ENCODE measurements at regions not wholly inside any gene's neighbourhood (a gene's known extent, or its start where the extent isn't known, plus 50 kb on each side); places are given as distances from the start of the nearest gene placed in this dataset.
A peak's percentile ranks its signal among the peaks of the same experiment; 100 is the strongest.
"Not testable (repeated sequence)": the region's sequence is repeated elsewhere in the genome, so short reads cannot be mapped to it uniquely, and the experiment has no call there.

- no peak for FAIRE-seq
- no peak for TF ChIP-seq CTCF (IDR thresholded peaks at IDR 0.05; ENCODE audit: borderline replicate concordance, extremely low read depth, insufficient read depth)
- no peaks in the 10 kb centered on the region for H3K27me3 ChIP-seq (ENCODE audit: control insufficient read depth, insufficient read depth, low read length)
- no peaks in the 10 kb centered on the region for H3K4me1 ChIP-seq (ENCODE audit: control insufficient read depth in 2 of 3, insufficient read depth in 2 of 3, low read depth in 1 of 3, low read length in 3 of 3)
- H3K9ac ChIP-seq (ENCODE audit: low read length in 3 of 3) = no peak overlapping the region
- H3K27ac ChIP-seq (ENCODE audit: low read depth in 2 of 2, low read length in 2 of 2) = no peak overlapping the region
- H3K4me3 ChIP-seq (ENCODE audit: low read length in 3 of 3) = no peak overlapping the region
- intact Hi-C loops (cut with DNase I) = no loop called here
- no peaks in the 10 kb centered on the region for H3K9me3 ChIP-seq (ENCODE audit: control insufficient read depth in 2 of 3, insufficient read depth in 1 of 3, low read length in 3 of 3)
- no peaks in the 10 kb centered on the region for H3K36me3 ChIP-seq (ENCODE audit: control insufficient read depth in 2 of 3, insufficient read depth in 3 of 3, low read length in 3 of 3)
- no peak for DNase-seq
Measured at GRCh38 chr2:84175340-84175739, 283.7 kb downstream of the SUCLG1 start.

- FAIRE-seq = no peak
- Histone ChIP-seq H3K27me3 (ENCODE audit: control insufficient read depth, insufficient read depth, low read length) (no peaks in the 10 kb centered on the region), H3K9ac (ENCODE audit: low read length in 3 of 3) (no peak overlapping the region), H3K27ac (ENCODE audit: low read depth in 2 of 2, low read length in 2 of 2) (no peak overlapping the region), H3K36me3 (ENCODE audit: control insufficient read depth in 2 of 3, insufficient read depth in 3 of 3, low read length in 3 of 3) (no peaks in the 10 kb centered on the region), H3K9me3 (ENCODE audit: control insufficient read depth in 2 of 3, insufficient read depth in 1 of 3, low read length in 3 of 3) (no peaks in the 10 kb centered on the region), H3K4me1 (ENCODE audit: control insufficient read depth in 2 of 3, insufficient read depth in 2 of 3, low read depth in 1 of 3, low read length in 3 of 3) (no peaks in the 10 kb centered on the region), H3K4me3 (ENCODE audit: low read length in 3 of 3) (no peak overlapping the region)
- intact Hi-C loops (cut with DNase I) = no loop called here
- no peak for TF ChIP-seq CTCF (IDR thresholded peaks at IDR 0.05; ENCODE audit: borderline replicate concordance, extremely low read depth, insufficient read depth)
- DNase-seq = no peak
Measured at GRCh38 chr2:84173041-84173440, 286.0 kb downstream of the SUCLG1 start.

- Histone ChIP-seq H3K27ac (ENCODE audit: low read depth in 2 of 2, low read length in 2 of 2) (no peak overlapping the region), H3K9ac (ENCODE audit: low read length in 3 of 3) (no peak overlapping the region), H3K9me3 (ENCODE audit: control insufficient read depth in 2 of 3, insufficient read depth in 1 of 3, low read length in 3 of 3) (no peaks in the 10 kb centered on the region), H3K36me3 (ENCODE audit: control insufficient read depth in 2 of 3, insufficient read depth in 3 of 3, low read length in 3 of 3) (no peaks in the 10 kb centered on the region), H3K4me3 (ENCODE audit: low read length in 3 of 3) (no peak overlapping the region), H3K27me3 (ENCODE audit: control insufficient read depth, insufficient read depth, low read length) (no peaks in the 10 kb centered on the region), H3K4me1 (ENCODE audit: control insufficient read depth in 2 of 3, insufficient read depth in 2 of 3, low read depth in 1 of 3, low read length in 3 of 3) (no peaks in the 10 kb centered on the region)
- no peak for TF ChIP-seq CTCF (IDR thresholded peaks at IDR 0.05; ENCODE audit: borderline replicate concordance, extremely low read depth, insufficient read depth)
- intact Hi-C loops (cut with DNase I) = no loop called here
- FAIRE-seq (peak; percentile 71), DNase-seq (no peak)
Measured at GRCh38 chr2:84170979-84171378, 288.1 kb downstream of the SUCLG1 start.

DNA sequence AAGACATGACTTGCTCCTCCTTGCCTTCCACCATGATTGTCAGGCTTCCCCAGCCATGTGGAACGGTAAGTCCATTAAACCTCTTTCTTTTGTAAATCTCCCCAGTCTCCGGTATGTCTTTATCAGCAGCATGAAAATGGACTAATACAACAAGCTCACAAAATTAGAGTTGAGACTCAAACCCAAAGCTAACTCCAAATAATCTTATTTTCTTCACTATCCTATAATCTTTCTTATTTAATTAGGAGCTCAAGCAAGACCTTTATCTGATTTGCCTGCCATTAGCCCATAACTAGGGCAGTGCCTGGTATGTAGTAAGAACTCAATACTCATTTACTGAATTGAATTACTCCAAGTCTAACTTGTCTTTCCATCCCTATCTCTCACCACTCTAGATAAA is 289.2 kb downstream of the SUCLG1 start:
- Histone ChIP-seq H3K4me3 (ENCODE audit: low read length in 3 of 3) (no peak overlapping the region), H3K27me3 (ENCODE audit: control insufficient read depth, insufficient read depth, low read length) (no peaks in the 10 kb centered on the region), H3K27ac (ENCODE audit: low read depth in 2 of 2, low read length in 2 of 2) (no peak overlapping the region), H3K9me3 (ENCODE audit: control insufficient read depth in 2 of 3, insufficient read depth in 1 of 3, low read length in 3 of 3) (no peaks in the 10 kb centered on the region), H3K9ac (ENCODE audit: low read length in 3 of 3) (no peak overlapping the region), H3K4me1 (ENCODE audit: control insufficient read depth in 2 of 3, insufficient read depth in 2 of 3, low read depth in 1 of 3, low read length in 3 of 3) (no peaks in the 10 kb centered on the region), H3K36me3 (ENCODE audit: control insufficient read depth in 2 of 3, insufficient read depth in 3 of 3, low read length in 3 of 3) (no peaks in the 10 kb centered on the region)
- intact Hi-C loops (cut with DNase I) = no loop called here
- TF ChIP-seq CTCF (IDR thresholded peaks at IDR 0.05; ENCODE audit: borderline replicate concordance, extremely low read depth, insufficient read depth) = no peak
- FAIRE-seq = no peak
- no peak for DNase-seq

DNA sequence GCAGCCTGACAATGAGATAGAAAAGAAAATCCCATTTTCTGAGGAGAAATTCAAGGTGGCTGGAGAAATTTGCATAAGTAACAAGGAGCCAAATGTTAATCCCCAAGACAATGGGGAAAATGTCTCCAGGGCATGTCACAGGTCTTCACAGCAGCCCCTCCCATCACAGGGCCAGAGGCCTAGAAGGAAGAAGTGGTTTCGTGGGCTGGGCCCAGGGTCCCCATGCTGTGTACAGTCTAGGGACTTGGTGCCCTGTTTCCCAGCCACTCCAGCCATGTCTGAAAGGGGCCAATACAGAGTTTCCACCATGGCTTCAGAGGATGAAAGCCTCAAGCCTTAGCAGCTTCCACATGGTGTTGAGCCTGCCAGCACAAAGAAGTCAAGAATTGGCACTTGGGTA is 290.5 kb downstream of the SUCLG1 start:
- H3K27ac ChIP-seq (ENCODE audit: low read depth in 2 of 2, low read length in 2 of 2); H3K9me3 ChIP-seq (ENCODE audit: control insufficient read depth in 2 of 3, insufficient read depth in 1 of 3, low read length in 3 of 3); H3K9ac ChIP-seq (ENCODE audit: low read length in 3 of 3); H3K4me3 ChIP-seq (ENCODE audit: low read length in 3 of 3); H3K27me3 ChIP-seq (ENCODE audit: control insufficient read depth, insufficient read depth, low read length); DNase-seq; H3K4me1 ChIP-seq (ENCODE audit: control insufficient read depth in 2 of 3, insufficient read depth in 2 of 3, low read depth in 1 of 3, low read length in 3 of 3); intact Hi-C loops (cut with DNase I); FAIRE-seq; H3K36me3 ChIP-seq (ENCODE audit: control insufficient read depth in 2 of 3, insufficient read depth in 3 of 3, low read length in 3 of 3): not testable (repeated sequence)
